GM13976 (cell line): ENCODE measurements at regions not wholly inside any gene's neighbourhood (a gene's known extent, or its start where the extent isn't known, plus 50 kb on each side); places are given as distances from the start of the nearest gene placed in this dataset.

Source experiments
- DNase-seq: peaks from one replicate; pipeline ENCODE4 v3.0.0; 2012; ENCODE audit warnings: low spot score
- in situ Hi-C: fragments of 300-500 bp; cut with MboI; formaldehyde crosslinking; loops from one replicate; pipeline ENCODE4 v1.12.0; 2022; ENCODE audit warnings: low sequenced_read_pairs, mixed read lengths, inconsistent platforms; ENCODE audit not compliant: unreplicated experiment
- TF ChIP-seq, protein P1 (sequence below): IDR thresholded peaks from 2 replicates; pipeline ENCODE4 v1.5.1; 2012; ENCODE audit warnings: borderline replicate concordance, mild to moderate bottlenecking; ENCODE audit not compliant: insufficient read depth; ENCODE audit errors: extremely low read depth, missing control alignments, control extremely low read depth

DNA sequence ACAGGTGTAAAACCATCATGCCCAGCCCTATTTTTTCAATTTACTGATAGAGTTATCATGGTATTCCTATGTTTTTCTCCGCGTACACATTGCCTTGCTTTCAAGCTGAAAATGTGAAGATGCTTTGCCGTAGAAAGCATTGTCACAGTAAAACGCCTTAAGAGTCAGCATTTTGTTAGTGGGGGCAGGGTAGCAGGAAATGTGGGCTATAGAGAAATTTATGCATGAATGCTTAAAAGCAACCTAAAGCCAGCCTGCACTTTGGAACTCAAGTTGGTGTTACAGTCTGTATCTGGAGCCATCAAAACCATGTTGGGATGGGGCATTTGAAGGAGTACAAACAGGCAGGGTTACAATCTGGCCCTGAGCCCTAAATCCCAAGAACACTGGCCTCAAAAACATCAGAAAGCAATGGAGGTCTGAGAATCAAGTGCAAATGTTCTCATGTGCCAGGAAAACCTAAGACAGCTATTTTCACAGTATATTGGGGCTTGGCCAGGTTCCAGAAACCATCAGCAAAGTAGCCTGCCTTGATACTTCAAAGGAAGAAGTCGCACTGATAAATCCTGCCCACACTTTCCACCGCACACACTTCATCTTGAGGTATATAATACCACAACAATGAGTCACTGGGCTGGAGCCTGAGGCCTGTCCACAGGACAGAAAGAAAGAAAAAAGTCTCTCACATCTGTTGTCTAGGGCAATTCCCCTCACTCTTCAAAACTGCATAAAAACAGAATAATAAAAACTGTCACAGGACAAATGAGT lies 313.8 kb downstream of the ENC1 start:
- peak; percentile 43 for DNase-seq
- TF ChIP-seq, protein P1, sequence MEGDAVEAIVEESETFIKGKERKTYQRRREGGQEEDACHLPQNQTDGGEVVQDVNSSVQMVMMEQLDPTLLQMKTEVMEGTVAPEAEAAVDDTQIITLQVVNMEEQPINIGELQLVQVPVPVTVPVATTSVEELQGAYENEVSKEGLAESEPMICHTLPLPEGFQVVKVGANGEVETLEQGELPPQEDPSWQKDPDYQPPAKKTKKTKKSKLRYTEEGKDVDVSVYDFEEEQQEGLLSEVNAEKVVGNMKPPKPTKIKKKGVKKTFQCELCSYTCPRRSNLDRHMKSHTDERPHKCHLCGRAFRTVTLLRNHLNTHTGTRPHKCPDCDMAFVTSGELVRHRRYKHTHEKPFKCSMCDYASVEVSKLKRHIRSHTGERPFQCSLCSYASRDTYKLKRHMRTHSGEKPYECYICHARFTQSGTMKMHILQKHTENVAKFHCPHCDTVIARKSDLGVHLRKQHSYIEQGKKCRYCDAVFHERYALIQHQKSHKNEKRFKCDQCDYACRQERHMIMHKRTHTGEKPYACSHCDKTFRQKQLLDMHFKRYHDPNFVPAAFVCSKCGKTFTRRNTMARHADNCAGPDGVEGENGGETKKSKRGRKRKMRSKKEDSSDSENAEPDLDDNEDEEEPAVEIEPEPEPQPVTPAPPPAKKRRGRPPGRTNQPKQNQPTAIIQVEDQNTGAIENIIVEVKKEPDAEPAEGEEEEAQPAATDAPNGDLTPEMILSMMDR: no peak
- in situ Hi-C loops: no loop called here

DNA sequence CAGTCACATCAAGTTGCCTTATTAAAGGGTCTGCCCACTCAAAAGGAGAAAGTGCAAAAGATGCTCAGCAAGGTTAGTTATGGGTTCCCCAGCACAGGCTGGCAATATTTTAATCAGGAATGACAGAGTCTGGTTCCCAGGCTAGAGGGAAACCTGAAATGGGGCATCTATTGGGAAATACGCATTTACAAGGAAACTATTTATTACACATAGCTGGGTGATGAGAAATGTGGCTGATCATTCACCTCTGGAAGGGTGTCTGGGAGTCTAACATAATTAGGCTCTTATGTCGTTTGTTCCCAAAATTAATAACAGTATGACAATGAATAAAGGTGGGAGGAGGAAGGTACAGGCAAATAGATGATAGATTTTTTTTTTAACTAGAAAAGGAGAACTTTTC lies 314.7 kb downstream of the ENC1 start:
- DNase-seq: no peak
- in situ Hi-C loops: no loop called here
- TF ChIP-seq, protein P1: no peak

GRCh38 chr5:74324556-74324955 lies 316.0 kb downstream of the ENC1 start:
- TF ChIP-seq, protein P1: no peak
- in situ Hi-C loops: no loop called here
- DNase-seq: no peak

DNA sequence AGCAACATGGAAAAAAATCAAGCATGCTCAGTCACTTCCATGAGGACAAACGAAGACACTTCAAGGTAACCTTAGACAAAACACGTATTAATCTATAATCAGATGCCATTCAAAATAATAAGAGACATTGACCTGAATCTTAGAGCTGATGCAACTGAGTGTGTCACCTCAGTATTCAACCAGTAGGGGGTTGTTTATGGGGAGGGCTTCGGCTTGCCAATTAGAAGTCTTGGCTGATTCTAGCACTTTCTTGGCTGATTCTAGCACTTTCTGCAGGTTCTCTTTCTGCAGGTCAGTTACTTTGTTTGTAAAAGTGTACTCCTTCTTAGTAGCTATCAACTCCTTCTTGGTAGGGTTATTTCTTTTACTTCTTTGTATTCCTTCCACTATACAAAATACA lies 317.6 kb downstream of the ENC1 start:
- in situ Hi-C loops: no loop called here
- no peak for DNase-seq
- TF ChIP-seq, protein P1: no peak

GRCh38 chr5:74322191-74322590 lies 318.3 kb downstream of the ENC1 start:
- TF ChIP-seq, protein P1: no peak
- in situ Hi-C loops: no loop called here
- no peak for DNase-seq

DNA sequence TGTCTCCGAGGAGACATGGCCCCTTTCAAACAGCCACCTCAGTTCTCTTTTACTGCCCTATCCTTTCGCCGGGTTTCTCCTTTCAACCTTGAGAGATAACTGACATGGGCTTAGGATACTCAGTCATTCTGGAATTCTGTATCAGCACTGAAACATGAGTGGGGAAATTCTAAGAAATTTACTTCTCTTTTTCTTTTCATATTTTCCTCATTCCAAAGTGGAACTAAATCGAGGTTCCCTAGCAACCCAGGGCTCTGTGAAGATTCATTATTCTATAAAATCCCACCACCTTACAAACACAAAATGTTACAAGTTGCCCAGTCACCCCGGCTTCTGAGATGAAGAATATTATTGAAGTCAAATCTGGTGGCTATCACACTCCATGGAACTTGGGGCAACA lies 319.2 kb downstream of the ENC1 start:
- TF ChIP-seq, protein P1: no peak
- in situ Hi-C loops: no loop called here
- no peak for DNase-seq
